Testis (tissue), 2 donors: ENCODE measurements at regions not wholly inside any gene's neighbourhood (a gene's known extent, or its start where the extent isn't known, plus 50 kb on each side); places are given as distances from the start of the nearest gene placed in this dataset.

Experiments used
- CTCF ChIP-seq, 3 experiments: fragments of 450-650 bp in 2 of 3; fragments of 200-600 bp in 1 of 3; sonication (generic) in 1 of 3; IDR thresholded peaks; one replicate each; pipeline ENCODE4 v1.5.1; 2016 to 2019; ENCODE audit warnings: antibody characterized with exemption in 3 of 3, mild to moderate bottlenecking in 2 of 3, moderate library complexity in 1 of 3
- POLR2A ChIP-seq: fragments of 450-650 bp; IDR thresholded peaks from one replicate; pipeline ENCODE4 v1.6.1; 2017; ENCODE audit warnings: antibody characterized with exemption, mild to moderate bottlenecking, moderate library complexity

- TF ChIP-seq CTCF (IDR thresholded peaks at IDR 0.05) (no peak), POLR2A (no peak)
These were observed 1686.2 kb downstream of the PLA2G4A start for GRCh38 chr1:188514917-188515316.
